ENCODE measurements at regions not wholly inside any gene's neighbourhood (a gene's known extent, or its start where the extent isn't known, plus 50 kb on each side); places are given as distances from the start of the nearest gene placed in this dataset.

DNA sequence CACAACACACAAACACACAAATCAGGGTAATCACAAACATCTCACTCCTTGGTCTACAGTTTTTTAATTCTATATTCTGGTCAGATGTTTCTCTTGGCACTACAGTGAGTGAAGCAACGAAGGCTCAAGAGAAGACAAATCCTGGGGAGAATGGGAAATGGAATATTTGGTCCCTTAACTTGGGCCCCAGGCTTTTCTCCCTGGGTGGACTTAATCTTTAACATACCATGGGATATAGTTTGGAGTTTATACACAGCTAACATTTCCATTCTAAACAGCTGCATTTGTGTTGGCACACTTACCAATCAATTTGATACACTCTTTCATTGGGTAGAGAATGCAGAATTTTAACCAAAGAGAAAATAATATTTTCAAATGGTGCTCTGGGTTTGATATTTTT lies 1132.6 kb upstream of the SLC10A2 start:
- ChIA-PET CTCF (ENCODE audit: unreplicated experiment) (no interaction called here), POLR2A (no interaction called here)
- H3K36me3 ChIP-seq (ENCODE audit: insufficient read depth, low read length), result no peaks in the 10 kb centered on the region
- no peaks in the 10 kb centered on the region for H4K20me1 ChIP-seq (ENCODE audit: insufficient read depth, low read length)
- H2AFZ ChIP-seq (ENCODE audit: low read length), result no peak overlapping the region
- no peaks in the 10 kb centered on the region for H3K9me3 ChIP-seq (ENCODE audit: low read length)
- H3K27ac ChIP-seq (ENCODE audit: low read depth, low read length, poor library complexity, severe bottlenecking), result no peak overlapping the region
- H3K79me2 ChIP-seq (ENCODE audit: insufficient read depth, low read depth, low read length), result no peaks in the 10 kb centered on the region
- no peaks in the 10 kb centered on the region for H3K4me1 ChIP-seq (ENCODE audit: insufficient read depth, low read length, poor library complexity, severe bottlenecking)
- no TSS peak for BruUV-seq (replicated peaks)
- no peak overlapping the region for H3K4me2 ChIP-seq (ENCODE audit: low read length)
- intact Hi-C loops (cut with micrococcal nuclease; ENCODE audit: unreplicated experiment), result no loop called here
- H3K4me3 ChIP-seq (ENCODE audit: low read depth, low read length, poor library complexity, severe bottlenecking), result no peak overlapping the region
- no peak for DNase-seq (ENCODE audit: low spot score)
- H3K9me2 ChIP-seq (ENCODE audit: insufficient read depth, low read length), result no peaks in the 10 kb centered on the region
- no peak for TF ChIP-seq EZH2phosphoT487 (IDR thresholded peaks at IDR 0.05; ENCODE audit: borderline replicate concordance, low read depth, low read length)
- TF ChIP-seq, protein P1, sequence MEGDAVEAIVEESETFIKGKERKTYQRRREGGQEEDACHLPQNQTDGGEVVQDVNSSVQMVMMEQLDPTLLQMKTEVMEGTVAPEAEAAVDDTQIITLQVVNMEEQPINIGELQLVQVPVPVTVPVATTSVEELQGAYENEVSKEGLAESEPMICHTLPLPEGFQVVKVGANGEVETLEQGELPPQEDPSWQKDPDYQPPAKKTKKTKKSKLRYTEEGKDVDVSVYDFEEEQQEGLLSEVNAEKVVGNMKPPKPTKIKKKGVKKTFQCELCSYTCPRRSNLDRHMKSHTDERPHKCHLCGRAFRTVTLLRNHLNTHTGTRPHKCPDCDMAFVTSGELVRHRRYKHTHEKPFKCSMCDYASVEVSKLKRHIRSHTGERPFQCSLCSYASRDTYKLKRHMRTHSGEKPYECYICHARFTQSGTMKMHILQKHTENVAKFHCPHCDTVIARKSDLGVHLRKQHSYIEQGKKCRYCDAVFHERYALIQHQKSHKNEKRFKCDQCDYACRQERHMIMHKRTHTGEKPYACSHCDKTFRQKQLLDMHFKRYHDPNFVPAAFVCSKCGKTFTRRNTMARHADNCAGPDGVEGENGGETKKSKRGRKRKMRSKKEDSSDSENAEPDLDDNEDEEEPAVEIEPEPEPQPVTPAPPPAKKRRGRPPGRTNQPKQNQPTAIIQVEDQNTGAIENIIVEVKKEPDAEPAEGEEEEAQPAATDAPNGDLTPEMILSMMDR (conservative IDR thresholded peaks at IDR 0.05; ENCODE audit: low read length), result no peak

- Histone ChIP-seq H3K9me2 (ENCODE audit: insufficient read depth, low read length) (no peaks in the 10 kb centered on the region), H3K27ac (ENCODE audit: low read depth, low read length, poor library complexity, severe bottlenecking) (no peak overlapping the region), H3K9me3 (ENCODE audit: low read length) (no peaks in the 10 kb centered on the region), H3K4me2 (ENCODE audit: low read length) (no peak overlapping the region), H3K4me3 (ENCODE audit: low read depth, low read length, poor library complexity, severe bottlenecking) (no peak overlapping the region), H3K36me3 (ENCODE audit: insufficient read depth, low read length) (no peaks in the 10 kb centered on the region), H4K20me1 (ENCODE audit: insufficient read depth, low read length) (no peaks in the 10 kb centered on the region), H2AFZ (ENCODE audit: low read length) (no peak overlapping the region), H3K4me1 (ENCODE audit: insufficient read depth, low read length, poor library complexity, severe bottlenecking) (no peaks in the 10 kb centered on the region), H3K79me2 (ENCODE audit: insufficient read depth, low read depth, low read length) (no peaks in the 10 kb centered on the region)
- POLR2A ChIA-PET, result no interaction called here
- TF ChIP-seq, protein P1 (conservative IDR thresholded peaks at IDR 0.05; ENCODE audit: low read length), result no peak
- TF ChIP-seq EZH2phosphoT487 (IDR thresholded peaks at IDR 0.05; ENCODE audit: borderline replicate concordance, low read depth, low read length), result no peak
- no peak for DNase-seq (ENCODE audit: low spot score)
- intact Hi-C loops (cut with micrococcal nuclease; ENCODE audit: unreplicated experiment), result no loop called here
- CTCF ChIA-PET (ENCODE audit: unreplicated experiment), result no interaction called here
- no TSS peak for BruUV-seq (replicated peaks)
Measured at GRCh38 chr13:104196611-104197010, 1130.4 kb upstream of the SLC10A2 start.

- BruUV-seq (replicated peaks), result no TSS peak
- CTCF ChIA-PET (ENCODE audit: unreplicated experiment), result no interaction called here
- intact Hi-C loops (cut with micrococcal nuclease; ENCODE audit: unreplicated experiment), result no loop called here
- DNase-seq (ENCODE audit: low spot score), result no peak
- no peaks in the 10 kb centered on the region for H3K79me2 ChIP-seq (ENCODE audit: insufficient read depth, low read depth, low read length)
- H3K4me3 ChIP-seq (ENCODE audit: low read depth, low read length, poor library complexity, severe bottlenecking), result no peak overlapping the region
- no peaks in the 10 kb centered on the region for H3K9me3 ChIP-seq (ENCODE audit: low read length)
- no peak overlapping the region for H2AFZ ChIP-seq (ENCODE audit: low read length)
- no peak overlapping the region for H3K27ac ChIP-seq (ENCODE audit: low read depth, low read length, poor library complexity, severe bottlenecking)
- no peaks in the 10 kb centered on the region for H3K4me1 ChIP-seq (ENCODE audit: insufficient read depth, low read length, poor library complexity, severe bottlenecking)
- POLR2A ChIA-PET, result no interaction called here
- H4K20me1 ChIP-seq (ENCODE audit: insufficient read depth, low read length), result no peaks in the 10 kb centered on the region
- H3K9me2 ChIP-seq (ENCODE audit: insufficient read depth, low read length), result no peaks in the 10 kb centered on the region
- H3K4me2 ChIP-seq (ENCODE audit: low read length), result no peak overlapping the region
- TF ChIP-seq, protein P1 (conservative IDR thresholded peaks at IDR 0.05; ENCODE audit: low read length), result no peak
- no peak for TF ChIP-seq EZH2phosphoT487 (IDR thresholded peaks at IDR 0.05; ENCODE audit: borderline replicate concordance, low read depth, low read length)
- no peaks in the 10 kb centered on the region for H3K36me3 ChIP-seq (ENCODE audit: insufficient read depth, low read length)
Measured at GRCh38 chr13:104181526-104182231, 1115.5 kb upstream of the SLC10A2 start.

Measured in OCI-LY7 (cell line).